HG03457 (cell line): ENCODE measurements at regions not wholly inside any gene's neighbourhood (a gene's known extent, or its start where the extent isn't known, plus 50 kb on each side); places are given as distances from the start of the nearest gene placed in this dataset.
"Not testable (repeated sequence)": the region's sequence is repeated elsewhere in the genome, so short reads cannot be mapped to it uniquely, and the experiment has no call there.

ENCODE experiments used
- ATAC-seq: cut with Tn5 transposase; IDR thresholded peaks from one replicate; pipeline ENCODE4 v1.9.1; 2021; ENCODE audit warnings: moderate number of reproducible peaks; ENCODE audit not compliant: unreplicated experiment

DNA sequence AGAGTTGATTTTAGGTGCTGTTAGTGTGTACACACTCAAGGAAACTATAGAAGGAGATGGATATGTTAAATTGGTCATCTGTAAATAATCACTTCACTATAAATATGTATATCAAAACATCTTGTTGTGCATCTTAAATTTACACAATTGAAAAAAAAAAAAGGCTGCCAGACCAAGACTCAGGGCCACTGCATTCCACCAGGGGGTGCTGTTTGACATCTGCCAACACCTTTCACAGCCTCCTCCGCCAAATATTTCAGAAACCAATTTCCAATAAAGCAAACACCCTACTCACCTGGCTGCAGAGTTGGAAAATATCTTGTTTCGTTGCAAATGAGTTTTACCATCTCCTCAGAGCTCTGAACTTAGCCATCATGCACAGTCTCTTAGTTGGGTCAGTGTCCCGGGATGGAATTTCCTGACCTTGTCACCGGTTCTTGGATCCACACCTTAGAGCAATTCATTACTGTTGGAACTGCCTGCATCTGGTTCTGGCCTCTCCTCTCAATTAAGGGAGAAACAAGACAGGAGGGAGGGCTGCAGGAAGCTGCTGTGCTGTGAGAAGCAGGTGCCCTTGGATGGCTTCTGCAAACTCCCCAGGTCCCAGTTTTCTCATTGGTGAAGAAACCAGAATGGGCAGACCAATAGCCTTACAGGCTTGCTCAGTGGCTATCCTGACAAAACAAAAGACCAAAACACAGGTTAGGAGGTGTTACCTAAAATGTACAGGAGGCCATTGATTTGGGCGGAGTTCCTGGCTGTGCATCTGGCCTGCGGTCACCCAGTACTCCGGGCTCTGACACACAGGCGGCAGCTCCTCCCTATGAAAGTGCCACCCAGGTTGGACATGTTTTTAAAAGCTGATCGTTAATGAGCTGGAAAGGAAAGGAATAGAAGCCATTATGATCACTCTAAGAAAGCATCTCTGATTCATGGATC is 746.6 kb downstream of the UQCRFS1 start:
- ATAC-seq: no peak

DNA sequence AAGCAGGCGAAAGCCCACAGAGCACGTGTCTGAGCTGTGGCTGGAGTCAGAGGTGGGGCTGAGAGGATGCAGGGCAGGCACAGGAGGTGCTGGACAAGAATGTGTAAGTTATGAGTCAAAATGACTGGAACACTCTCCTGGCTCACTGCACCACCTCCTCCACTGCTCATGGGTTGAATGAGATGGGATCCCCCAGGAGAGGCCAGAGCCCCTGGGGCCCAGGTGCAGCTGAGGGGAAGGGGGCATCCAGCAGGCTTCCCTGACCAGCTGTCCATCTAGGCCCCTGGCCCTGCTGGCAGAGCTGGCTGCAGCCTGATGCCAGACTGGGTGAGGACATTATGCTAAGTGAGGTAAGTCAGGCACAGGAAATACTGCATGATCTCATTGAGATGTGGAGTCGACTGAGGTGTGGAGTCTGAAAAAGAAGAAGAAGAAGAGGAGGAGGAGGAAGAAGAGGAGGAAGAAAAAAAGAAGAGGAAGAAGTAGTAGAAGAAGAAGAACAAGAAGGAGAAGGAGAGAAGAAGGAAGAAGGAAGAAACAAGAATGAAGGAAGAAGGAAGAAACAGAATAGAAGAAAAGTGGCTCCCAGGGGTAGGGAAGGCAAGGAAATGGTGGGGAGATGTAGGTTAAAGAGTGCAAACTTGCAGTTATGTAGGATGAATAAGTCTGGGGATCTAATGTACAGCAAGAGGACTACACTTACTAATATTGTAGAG is 747.4 kb downstream of the UQCRFS1 start:
- no peak for ATAC-seq

DNA sequence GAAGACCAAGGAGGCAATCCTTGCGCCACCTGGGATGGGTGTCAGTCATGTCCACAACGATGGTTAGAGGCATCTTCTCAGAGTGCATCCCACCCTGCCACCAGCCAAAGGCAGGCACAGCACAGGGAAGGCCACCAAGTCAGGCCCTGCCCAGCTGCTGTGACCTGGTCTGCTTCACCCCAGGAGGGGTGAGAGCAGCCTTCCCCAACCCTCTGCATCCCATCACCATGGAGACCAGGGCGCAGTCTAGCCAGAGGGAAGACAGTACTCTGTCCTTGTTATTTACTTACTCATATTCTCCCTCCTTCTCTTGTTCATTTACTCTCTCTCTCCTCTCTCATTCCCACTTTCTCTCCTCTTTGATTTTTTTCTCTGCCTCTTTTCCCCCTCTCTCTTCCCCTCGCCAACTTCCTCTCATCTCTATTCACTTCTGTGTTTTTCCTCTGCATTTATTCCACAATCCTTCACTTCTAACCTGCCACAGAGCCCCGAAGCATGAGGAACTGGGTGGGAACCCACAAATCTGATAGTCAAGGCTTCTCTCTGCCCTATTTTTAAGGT is 749.4 kb downstream of the UQCRFS1 start:
- ATAC-seq: no peak

DNA sequence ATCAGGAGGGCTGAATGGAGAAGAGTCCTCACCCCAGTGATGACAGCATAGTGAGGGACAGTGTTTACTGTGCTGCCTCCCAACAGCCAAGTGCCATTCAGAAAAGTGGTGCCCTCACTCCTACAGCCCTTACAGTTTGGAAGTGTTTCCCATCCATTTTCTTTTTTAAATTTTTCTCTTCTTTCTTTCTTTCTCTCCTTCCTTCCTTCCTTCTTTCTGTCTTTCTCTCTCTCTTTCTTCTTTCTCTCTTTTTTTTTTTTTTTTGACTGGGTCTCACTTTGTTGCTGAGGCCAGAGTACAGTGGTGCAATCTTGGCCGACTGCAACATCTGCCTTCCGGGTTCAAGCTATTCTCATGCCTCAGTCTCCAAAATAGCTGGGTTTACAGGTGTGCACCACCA is 755.3 kb downstream of the UQCRFS1 start:
- no peak for ATAC-seq

DNA sequence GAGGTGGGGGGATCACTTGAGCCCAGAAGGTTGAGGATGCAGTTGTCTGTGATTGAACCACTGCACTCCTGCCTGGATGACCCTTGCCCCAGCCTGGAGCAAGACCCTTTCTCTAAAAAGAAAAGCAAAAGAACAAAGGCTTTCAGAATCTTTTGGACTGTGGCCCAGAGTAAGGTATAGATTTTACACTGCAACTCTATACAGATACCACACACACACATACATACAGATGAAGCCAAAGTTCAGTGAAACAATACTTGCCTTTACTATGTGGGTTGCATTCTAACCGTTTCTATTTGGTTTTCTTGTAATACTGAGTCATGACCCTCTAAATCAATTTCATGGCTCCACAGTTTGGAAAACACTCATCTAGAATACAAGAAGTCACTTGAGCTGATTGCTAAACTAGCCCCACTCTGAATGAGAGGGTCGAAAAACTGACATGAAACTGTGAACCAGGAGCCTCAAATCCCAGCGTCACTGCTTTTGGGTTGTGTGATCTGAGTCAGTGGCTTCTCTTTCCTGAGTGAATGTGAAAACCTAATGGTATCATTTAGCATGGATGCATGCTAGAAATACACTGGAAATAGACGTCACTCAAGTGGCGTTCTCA is 756.1 kb downstream of the UQCRFS1 start:
- ATAC-seq: no peak

DNA sequence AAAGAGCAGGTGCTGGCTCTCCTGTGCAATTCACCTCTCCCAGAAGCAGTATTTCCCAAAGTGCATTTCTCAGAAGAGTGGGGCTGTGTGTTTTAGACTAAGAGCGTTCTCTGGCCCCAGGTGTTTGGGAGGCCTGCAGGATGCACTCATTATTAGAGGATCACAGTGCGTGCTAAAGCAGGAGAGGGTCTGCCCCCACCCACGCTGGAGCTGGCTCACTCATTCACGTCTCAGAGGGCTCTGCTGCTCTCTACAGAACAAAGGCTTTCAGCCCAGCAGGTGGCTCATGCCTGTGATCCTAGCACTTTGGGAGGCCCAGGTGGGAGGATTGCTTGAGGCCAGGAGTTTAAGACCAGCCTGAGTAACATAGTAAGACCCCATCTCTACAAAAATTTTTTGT is 756.7 kb downstream of the UQCRFS1 start:
- ATAC-seq: no peak

DNA sequence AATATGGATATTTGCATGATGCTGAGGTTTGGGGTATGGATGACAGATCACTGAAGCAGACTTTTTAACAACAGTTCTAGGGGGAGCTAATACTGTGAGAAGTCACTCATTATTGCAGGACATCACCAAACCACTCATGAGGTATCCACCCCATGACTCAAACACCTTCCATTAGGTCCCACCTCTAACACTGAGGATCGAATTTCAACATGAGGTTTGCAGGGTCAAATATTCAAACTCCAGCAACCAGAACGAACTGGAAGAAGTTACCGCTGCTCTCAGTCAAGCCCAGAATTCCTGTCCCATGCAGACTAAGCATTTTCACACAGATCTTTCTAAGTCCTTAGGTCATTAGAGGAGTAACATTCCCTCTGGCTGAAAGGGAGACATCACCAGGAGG is 758.9 kb downstream of the UQCRFS1 start:
- no peak for ATAC-seq

DNA sequence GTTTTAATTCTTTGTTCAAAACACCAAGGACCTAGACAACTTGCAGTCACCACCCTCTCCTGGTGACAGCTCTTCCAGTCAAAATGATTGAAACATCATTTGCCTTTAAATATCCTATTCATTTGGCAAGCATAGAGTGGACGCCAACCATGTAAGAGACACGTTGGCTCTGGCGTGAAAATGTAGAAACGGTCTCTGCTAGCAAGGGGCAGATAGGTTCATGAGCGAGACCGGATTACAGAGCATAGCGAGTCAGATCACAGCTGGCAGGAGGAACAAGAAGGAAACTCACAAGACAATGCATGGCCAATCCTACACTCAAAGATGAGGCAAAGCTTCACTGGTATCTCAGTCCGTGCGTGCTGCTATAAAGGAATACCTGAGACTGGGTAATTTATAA is 759.5 kb downstream of the UQCRFS1 start:
- no peak for ATAC-seq

DNA sequence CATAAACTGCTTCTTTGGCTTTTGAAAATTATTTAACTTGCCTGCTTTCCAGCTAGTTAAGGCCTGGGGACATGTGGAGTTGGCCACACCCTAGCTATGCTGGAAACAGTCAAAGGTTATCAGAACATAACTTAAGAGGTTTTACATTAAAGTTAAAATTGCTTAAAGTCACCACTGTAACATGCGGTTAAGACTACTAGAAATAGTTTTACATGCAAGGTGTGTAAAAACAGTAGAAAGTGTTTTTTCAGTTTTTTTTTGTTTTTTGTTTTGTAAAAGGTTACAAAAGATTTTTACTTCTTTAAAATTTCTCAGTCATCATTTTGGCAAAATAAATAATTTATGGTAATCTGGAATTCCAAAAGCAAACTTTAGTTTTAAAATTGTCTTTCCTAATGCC is 763.1 kb downstream of the UQCRFS1 start:
- no peak for ATAC-seq

DNA sequence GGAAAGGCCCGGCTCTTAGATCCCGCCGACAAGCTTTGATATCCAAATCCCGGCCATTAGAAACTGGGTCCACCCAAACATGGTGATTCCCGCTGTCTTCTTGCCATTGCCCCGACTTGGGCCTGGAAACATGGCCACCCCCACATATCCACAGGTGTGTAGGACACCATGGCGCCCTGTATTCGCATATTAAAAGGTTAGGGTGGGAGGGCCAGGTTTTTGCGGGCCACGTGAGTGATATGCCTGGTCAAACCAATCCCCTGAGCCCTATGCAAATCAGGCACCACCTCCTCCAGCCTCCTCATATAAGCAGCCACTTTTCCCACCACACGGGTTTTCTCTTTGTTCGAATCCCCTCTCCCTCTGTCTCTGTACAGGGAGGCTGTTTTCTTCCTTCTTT is 766.4 kb downstream of the UQCRFS1 start:
- ATAC-seq: no peak

DNA sequence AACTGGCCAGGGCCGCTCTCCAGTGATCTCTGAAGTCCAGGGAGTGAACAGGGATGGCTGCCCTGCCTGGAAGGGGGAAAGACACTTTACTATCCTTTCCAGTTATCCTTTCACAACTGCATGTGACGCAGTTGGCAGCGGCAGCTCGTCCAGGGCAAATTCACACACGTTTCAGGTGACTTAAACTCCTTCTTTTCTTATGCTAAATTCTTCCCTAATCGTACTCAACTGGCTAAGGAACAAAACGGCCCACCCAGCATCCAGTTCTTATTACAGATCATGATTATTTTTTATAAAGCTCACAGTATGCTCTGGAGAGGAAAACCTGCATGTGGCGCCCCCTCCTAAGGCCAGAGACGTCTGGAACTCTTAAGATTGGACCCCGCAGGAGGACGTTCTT is 767.1 kb downstream of the UQCRFS1 start:
- no peak for ATAC-seq

DNA sequence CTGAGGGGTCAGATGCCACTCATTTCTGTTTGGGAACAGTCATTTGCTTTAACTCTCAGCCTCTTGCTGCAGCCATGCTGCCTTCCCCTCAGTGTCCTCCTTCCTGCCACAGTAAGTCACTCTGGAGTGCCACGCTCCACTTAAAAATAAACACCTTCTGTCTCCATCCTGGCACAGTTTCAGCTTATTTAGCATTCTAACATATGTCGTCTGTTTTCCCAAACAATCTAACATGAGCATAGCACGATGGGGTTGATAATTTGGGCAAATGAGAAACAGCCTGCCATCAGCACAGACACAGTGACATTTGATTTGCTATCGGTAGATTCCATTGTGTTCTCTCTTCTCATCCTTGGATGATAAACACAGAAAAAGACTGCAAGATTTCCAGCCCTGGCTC is 768.6 kb downstream of the UQCRFS1 start:
- no peak for ATAC-seq

DNA sequence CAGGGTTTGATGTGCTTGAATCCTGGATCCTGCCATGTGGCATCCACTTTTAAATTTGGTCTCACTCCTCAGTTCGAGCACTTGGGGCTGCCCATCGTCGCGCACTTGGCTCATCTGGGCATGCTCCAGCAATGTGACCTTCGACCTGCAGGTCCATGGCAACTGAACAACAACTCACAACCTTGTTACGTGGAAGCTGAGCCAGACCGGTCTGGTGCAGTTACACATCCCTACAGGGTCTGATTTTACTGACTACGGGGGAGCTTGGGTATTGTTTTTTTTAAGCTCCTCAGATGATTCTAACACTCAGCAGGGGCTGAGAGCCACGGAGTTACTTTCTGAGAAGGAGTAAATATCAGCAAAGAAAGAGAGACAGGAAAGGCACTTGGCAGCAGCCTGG is 769.6 kb downstream of the UQCRFS1 start:
- no peak for ATAC-seq

DNA sequence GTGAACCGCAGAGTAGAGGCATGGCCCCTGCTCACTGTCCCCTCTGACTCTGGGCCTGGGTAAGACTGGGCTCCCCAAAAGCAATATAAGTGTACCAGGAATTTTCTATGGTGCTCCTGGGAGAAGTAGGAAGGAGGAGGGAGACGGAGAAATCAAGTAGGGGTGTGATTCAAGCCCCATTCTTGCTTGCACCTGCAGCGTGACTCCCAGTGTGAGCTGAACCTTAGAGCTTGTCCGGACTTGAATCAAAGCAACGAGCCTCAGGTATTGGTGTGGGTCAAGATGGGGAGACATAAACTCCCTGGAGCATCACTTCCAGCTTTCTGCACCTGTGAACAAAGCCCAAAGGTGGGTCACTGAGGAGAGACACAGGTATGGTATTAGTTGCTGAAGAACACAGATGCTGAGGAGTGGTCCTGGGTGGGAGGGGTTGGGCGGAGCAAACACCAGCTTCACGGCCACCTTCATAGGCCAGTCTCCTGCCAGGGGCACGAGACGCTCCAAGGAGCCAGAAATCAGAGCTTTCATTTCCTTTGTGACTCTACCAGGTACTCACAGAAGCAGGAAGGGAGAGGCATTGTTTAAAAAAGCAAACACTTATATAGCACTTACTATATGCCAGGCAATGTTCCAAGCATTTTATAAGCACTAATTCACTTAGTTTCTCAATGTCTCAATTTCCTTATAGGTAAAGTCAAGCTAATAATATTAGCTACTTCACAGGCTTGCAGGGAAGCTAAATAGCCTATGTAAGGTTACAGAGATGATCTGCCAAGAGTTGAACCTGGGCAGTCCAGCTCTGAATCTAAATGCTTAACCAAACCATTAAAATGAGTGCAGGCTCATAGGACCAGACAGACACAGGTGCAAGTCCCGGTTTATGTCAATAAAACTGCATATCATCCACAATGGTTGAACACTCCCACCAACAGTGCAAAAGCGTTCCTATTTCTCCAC is 775.3 kb downstream of the UQCRFS1 start:
- ATAC-seq: no peak

DNA sequence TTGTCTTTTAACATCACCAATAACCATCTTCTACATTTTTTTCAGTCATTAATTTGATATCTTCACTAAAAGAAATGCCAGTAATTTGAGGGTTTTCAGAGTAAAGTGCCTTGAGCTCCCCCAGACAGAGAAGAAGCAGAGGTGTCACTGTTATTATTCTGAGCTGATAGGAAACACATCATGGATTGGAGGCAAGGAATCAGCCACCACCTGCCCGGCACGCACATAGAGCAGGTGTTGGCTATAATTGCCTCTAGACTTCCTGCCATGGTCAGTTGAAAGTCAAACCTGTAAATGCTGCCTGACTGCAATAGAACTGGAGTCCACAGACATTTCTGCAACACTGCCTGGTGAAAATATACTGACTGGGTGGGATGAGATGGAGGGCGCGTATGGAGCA is 776.6 kb downstream of the UQCRFS1 start:
- no peak for ATAC-seq

DNA sequence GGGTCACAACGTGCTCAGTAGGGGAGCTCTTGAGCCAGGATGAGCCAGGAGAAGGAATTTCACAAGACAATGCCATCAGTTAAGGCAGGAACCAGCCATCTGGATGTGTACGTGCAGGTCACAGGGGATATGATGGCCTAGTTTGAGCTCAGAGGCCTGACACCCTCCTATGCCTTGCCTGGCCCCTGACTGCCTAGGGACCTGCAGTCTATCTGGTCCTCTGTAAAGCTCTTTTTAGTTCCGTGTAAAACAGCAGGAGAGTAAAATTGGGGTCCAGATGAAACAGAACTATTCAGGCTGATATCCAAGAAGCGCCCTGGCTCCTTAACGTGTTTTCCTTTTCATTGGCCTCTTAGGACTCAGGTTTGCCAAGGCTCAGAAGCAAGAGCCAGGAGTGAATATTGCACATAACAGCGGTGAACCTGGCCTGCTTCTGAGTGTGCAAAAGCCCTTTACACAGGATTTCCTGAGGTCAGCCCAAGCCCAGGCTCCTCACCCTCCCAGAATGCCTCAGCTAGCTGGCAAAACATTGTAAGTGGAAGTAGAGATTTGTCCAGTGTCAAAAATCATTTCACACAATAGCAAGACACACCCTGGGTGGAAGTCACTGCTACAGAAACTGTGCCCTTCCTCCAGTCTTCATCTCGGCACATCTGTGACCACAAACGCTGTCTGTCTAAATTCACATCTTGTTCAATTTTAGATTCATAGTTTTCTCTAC is 777.2 kb downstream of the UQCRFS1 start:
- no peak for ATAC-seq

DNA sequence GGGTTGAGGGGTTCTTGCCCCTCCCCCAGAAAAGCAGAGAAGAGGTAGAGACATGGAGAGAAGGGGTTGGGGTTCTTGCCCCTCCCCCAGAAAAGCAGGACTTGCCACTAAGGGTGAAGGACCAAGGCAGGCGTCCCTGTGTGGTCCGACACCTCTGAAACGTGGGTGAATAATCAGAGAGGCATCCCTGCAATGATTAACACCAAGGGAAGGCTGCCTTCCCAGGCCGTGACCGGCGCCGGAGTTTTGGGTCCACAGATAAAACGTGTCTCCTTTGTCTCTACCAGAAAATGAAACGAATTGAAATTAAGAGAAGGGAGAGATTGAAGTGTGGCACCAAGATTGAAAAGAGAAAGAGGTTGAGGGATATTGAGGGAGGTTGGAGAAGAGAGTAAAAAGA is 778.2 kb downstream of the UQCRFS1 start:
- ATAC-seq: not testable (repeated sequence)

DNA sequence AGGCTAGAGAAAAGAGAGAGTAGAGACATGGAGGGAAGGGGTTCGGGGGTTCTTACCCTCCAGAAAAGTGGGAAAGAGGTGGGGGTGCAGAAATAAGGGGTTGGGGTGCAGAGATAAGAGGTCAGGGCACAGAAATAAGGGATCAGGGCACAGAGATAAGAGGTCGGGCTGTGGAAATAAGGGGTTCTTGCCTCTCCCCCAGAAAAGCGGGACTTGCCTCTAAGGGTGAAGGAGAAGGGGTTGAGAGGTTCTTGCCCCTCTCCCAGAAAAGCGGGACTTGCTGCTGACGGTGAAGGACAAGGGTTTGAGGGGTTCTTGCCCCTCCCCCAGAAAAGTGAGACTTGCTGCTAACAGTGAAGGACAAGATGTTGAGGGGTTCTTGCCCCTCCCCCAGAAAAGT is 778.6 kb downstream of the UQCRFS1 start:
- not testable (repeated sequence) for ATAC-seq

DNA sequence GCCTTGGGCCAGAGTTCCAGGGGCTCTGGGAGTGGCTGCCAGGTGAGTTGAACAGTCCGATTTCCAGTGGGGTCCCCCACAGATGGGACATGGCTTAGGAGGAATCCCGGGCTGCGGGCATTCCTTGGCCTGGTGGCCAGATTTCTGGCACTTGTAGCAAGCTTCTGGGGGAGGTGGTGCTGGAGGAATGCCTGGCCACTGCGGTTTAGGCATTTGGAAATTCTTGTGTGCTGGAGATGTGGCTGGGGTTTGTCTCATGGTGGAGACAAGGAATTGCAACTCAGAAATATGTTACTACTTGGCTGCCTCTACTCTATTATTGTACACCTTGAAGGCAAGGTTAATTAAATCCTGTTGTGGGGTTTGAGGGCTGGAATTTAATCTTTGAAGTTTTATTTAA is 779.8 kb downstream of the UQCRFS1 start:
- ATAC-seq: not testable (repeated sequence)

DNA sequence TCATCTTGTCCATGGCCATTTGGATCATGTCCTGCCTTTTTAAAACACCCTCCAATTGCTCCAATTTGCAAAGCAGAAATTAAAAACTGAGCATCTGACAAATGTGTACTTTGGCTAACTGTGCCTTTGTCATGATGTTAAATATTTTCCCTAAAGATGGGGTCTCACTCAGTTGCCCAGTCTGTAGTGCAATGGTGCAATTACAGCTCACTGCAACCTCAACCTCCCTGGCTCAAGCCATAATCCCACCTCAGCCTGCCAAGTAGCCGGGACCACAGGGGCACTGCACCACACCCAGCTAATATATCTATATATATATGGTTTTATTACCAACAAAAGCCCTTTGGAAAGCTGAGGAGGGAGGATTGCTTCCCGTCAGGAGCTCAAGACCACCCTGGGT is 782.7 kb downstream of the UQCRFS1 start:
- ATAC-seq: no peak
